HuH-7 (cell line): ENCODE measurements at regions not wholly inside any gene's neighbourhood (a gene's known extent, or its start where the extent isn't known, plus 50 kb on each side); places are given as distances from the start of the nearest gene placed in this dataset.

ENCODE experiments used
- DNase-seq: peaks from one replicate; pipeline ENCODE4 v3.0.0; 2011; ENCODE audit warnings: low spot score

GRCh38 chr13:105787632-105788031 is 747.8 kb downstream of the EFNB2 start:
- no peak for DNase-seq

GRCh38 chr13:105785436-105785835 is 750.0 kb downstream of the EFNB2 start:
- DNase-seq, result no peak

- no peak for DNase-seq
Measured at GRCh38 chr13:105783261-105783660, 752.2 kb downstream of the EFNB2 start.

GRCh38 chr13:105778196-105778595 is 757.3 kb downstream of the EFNB2 start:
- DNase-seq, result no peak

- DNase-seq, result no peak
Measured at GRCh38 chr13:105774739-105775460, 760.6 kb downstream of the EFNB2 start.

GRCh38 chr13:105773863-105774538 is 761.5 kb downstream of the EFNB2 start:
- DNase-seq, result no peak

GRCh38 chr13:105773241-105773640 is 762.2 kb downstream of the EFNB2 start:
- DNase-seq, result no peak

- no peak for DNase-seq
Measured at GRCh38 chr13:105764486-105764885, 771.0 kb downstream of the EFNB2 start.

- no peak for DNase-seq
Measured at GRCh38 chr13:105763851-105764250, 771.6 kb downstream of the EFNB2 start.

- DNase-seq, result no peak
Measured at GRCh38 chr13:105762096-105762495, 773.4 kb downstream of the EFNB2 start.

- no peak for DNase-seq
Measured at GRCh38 chr13:105758918-105759860, 776.3 kb downstream of the EFNB2 start.

GRCh38 chr13:105740739-105741138 is 794.7 kb downstream of the EFNB2 start:
- DNase-seq, result no peak

GRCh38 chr13:105737688-105738087 is 797.8 kb downstream of the EFNB2 start:
- no peak for DNase-seq

GRCh38 chr13:105735281-105735680 is 800.2 kb downstream of the EFNB2 start:
- DNase-seq, result no peak

GRCh38 chr13:105732806-105733529 is 802.5 kb downstream of the EFNB2 start:
- no peak for DNase-seq

GRCh38 chr13:105725887-105726286 is 809.6 kb downstream of the EFNB2 start:
- DNase-seq, result no peak

- DNase-seq, result no peak
Measured at GRCh38 chr13:105721016-105721415, 814.4 kb downstream of the EFNB2 start.

- DNase-seq, result no peak
Measured at GRCh38 chr13:105719859-105720258, 815.6 kb downstream of the EFNB2 start.

- no peak for DNase-seq
Measured at GRCh38 chr13:105709181-105709580, 826.3 kb downstream of the EFNB2 start.

- no peak for DNase-seq
Measured at GRCh38 chr13:105703843-105704242, 831.6 kb downstream of the EFNB2 start.

- DNase-seq, result no peak
Measured at GRCh38 chr13:105702441-105702840, 833.0 kb downstream of the EFNB2 start.

GRCh38 chr13:105692769-105693168 is 842.7 kb downstream of the EFNB2 start:
- no peak for DNase-seq
